ENCODE measurements at regions not wholly inside any gene's neighbourhood (a gene's known extent, or its start where the extent isn't known, plus 50 kb on each side); places are given as distances from the start of the nearest gene placed in this dataset.

DNA sequence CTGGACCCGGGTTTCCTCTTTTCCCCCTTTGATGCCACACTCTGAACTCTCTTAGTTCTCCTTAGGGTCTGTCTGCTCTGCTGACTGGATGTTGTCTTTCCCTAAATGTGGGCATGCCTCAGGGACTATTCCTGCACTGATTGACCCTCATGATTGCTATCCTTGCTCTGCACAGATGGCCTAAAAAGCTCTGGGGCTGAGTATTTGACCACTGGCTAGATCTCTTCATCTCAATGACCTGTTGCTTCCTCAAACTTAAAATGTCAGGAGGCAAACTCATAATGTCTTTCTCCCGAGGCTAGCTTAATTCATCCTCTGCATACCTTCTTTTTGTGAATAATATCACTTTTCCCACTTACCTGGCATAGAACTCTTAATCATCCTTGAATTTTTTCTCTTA is 157.4 kb downstream of the GATB start:
- no peak overlapping the region for H3K9ac ChIP-seq (ENCODE audit: low read length)
- H4K20me1 ChIP-seq (ENCODE audit: insufficient read depth), result no peaks in the 10 kb centered on the region
- TF ChIP-seq EGR1 (IDR thresholded peaks at IDR 0.05; ENCODE audit: low read depth) (no peak), MAX (IDR thresholded peaks at IDR 0.05) (no peak), EZH2phosphoT487 (IDR thresholded peaks at IDR 0.05; ENCODE audit: borderline replicate concordance) (no peak), SIN3A (IDR thresholded peaks at IDR 0.05; ENCODE audit: low read depth) (no peak), ZNF274 (IDR thresholded peaks at IDR 0.05; ENCODE audit: low read depth, low read length) (no peak)
- H3K4me2 ChIP-seq (ENCODE audit: low read length), result no peak overlapping the region
- H3K79me2 ChIP-seq (ENCODE audit: insufficient read depth, low read length), result no peaks in the 10 kb centered on the region
- BruUV-seq (replicated peaks), result no TSS peak
- H3K27ac ChIP-seq (ENCODE audit: low read depth, low read length), result no peak overlapping the region
- intact Hi-C loops (cut with micrococcal nuclease), result loop anchor here (5.0 kb wide), 1 partner anchor 71 kb away; no protein-coding TSS in a partner anchor
- CTCF ChIA-PET, result interaction anchor here (0.9 to 1.6 kb wide), 5 partner anchors 66 to 486 kb away, joined by 3 to 16 read pairs (median 3); no protein-coding TSS in a partner anchor
- H3K9me2 ChIP-seq (ENCODE audit: insufficient read depth), result no peaks in the 10 kb centered on the region
- H3K4me3 ChIP-seq (replicated peaks in 1 of 2; ENCODE audit: low read depth in 1 of 2, low read length in 2 of 2), result no peak overlapping the region
- H3K36me3 ChIP-seq (ENCODE audit: control insufficient read depth in 1 of 2, insufficient read depth in 2 of 2, low read length in 2 of 2), result no peaks in the 10 kb centered on the region
- ATAC-seq, result no peak
- RAD21 ChIA-PET (ENCODE audit: low non-redundant PET in 1 of 2, low total read pairs in 2 of 2, uncharacterized antibody in 2 of 2, unreplicated experiment in 2 of 2), result no interaction called here
- H3K27me3 ChIP-seq (ENCODE audit: insufficient read depth, low read length), result no peaks in the 10 kb centered on the region
- POLR2A ChIA-PET, result no interaction called here
- no peaks in the 10 kb centered on the region for H3K9me3 ChIP-seq (ENCODE audit: control insufficient read depth in 1 of 2, insufficient read depth in 1 of 2, low read depth in 1 of 2, low read length in 2 of 2)
- H3K4me1 ChIP-seq (ENCODE audit: control insufficient read depth in 1 of 2, insufficient read depth in 2 of 2, low read length in 2 of 2), result peaks cover 0 to 3% of the 10 kb centered on the region in 2 experiments; a peak in 1 of 4 replicates
- DNase-seq (ENCODE audit: low read depth, low spot score), result no peak
- no peak overlapping the region for H2AFZ ChIP-seq (ENCODE audit: low read depth, low read length, poor library complexity, severe bottlenecking)

DNA sequence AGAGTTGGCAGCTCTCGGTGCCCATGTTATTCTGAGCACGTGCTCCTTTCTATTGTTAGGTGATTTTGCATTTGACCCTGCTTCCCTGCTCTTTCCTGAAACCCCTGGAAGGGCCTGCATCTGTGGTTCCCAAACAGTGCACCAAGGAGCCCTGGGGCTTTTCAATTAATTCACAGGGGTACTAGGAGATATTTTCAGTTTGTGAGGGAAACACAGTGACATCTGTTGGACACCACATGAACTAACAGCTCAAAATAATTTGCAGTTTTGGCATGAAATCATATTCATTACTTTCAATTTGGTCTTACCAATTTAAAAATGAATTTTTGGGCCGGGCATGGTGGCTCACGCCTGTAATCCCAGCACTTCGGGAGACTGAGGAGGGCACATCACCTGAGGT is 156.6 kb downstream of the GATB start:
- ATAC-seq (peak; percentile 70), DNase-seq (ENCODE audit: low read depth, low spot score) (no peak)
- H3K9ac ChIP-seq (ENCODE audit: low read length), result no peak overlapping the region
- TF ChIP-seq, protein P1, sequence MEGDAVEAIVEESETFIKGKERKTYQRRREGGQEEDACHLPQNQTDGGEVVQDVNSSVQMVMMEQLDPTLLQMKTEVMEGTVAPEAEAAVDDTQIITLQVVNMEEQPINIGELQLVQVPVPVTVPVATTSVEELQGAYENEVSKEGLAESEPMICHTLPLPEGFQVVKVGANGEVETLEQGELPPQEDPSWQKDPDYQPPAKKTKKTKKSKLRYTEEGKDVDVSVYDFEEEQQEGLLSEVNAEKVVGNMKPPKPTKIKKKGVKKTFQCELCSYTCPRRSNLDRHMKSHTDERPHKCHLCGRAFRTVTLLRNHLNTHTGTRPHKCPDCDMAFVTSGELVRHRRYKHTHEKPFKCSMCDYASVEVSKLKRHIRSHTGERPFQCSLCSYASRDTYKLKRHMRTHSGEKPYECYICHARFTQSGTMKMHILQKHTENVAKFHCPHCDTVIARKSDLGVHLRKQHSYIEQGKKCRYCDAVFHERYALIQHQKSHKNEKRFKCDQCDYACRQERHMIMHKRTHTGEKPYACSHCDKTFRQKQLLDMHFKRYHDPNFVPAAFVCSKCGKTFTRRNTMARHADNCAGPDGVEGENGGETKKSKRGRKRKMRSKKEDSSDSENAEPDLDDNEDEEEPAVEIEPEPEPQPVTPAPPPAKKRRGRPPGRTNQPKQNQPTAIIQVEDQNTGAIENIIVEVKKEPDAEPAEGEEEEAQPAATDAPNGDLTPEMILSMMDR (IDR thresholded peaks at IDR 0.05 in 2 of 3, conservative IDR thresholded peaks at IDR 0.05 in 1 of 3; ENCODE audit: borderline replicate concordance in 1 of 3, insufficient read depth in 1 of 3, low read depth in 2 of 3, low read length in 2 of 3), result peak; percentile 40 to 62 (median 45); a peak in 4 of 6 replicates
- TF ChIP-seq MAX (IDR thresholded peaks at IDR 0.05) (no peak), RAD21 (IDR thresholded peaks at IDR 0.05; ENCODE audit: low read depth) (peak; percentile 57; the same call in 1 of the 2 replicates)
- no peak overlapping the region for H3K4me2 ChIP-seq (ENCODE audit: low read length)
- H2AFZ ChIP-seq (ENCODE audit: low read depth, low read length, poor library complexity, severe bottlenecking), result no peak overlapping the region
- H3K4me1 ChIP-seq (ENCODE audit: control insufficient read depth in 1 of 2, insufficient read depth in 2 of 2, low read length in 2 of 2), result peaks cover 0 to 3% of the 10 kb centered on the region in 2 experiments; a peak in 1 of 4 replicates
- no peak overlapping the region for H3K27ac ChIP-seq (ENCODE audit: low read depth, low read length)
- CTCF ChIA-PET, result interaction anchor here (0.6 to 1.6 kb wide), 16 partner anchors 8 to 487 kb away, joined by 3 to 16 read pairs (median 3); partner anchors contain the start of gene PRSS48
- intact Hi-C loops (cut with micrococcal nuclease), result loop anchor here (1.0 to 5.0 kb wide), 5 partner anchors 72 to 487 kb away; partner anchors contain the start of gene PRSS48
- H3K79me2 ChIP-seq (ENCODE audit: insufficient read depth, low read length), result no peaks in the 10 kb centered on the region
- H3K36me3 ChIP-seq (ENCODE audit: control insufficient read depth in 1 of 2, insufficient read depth in 2 of 2, low read length in 2 of 2), result no peaks in the 10 kb centered on the region
- RAD21 ChIA-PET (ENCODE audit: low non-redundant PET in 1 of 2, low total read pairs in 2 of 2, uncharacterized antibody in 2 of 2, unreplicated experiment in 2 of 2), result interaction anchor here (0.9 to 1.0 kb wide), 2 partner anchors 73 to 115 kb away, joined by 3 to 6 read pairs; no protein-coding TSS in a partner anchor
- BruUV-seq (replicated peaks), result no TSS peak
- no peaks in the 10 kb centered on the region for H3K9me3 ChIP-seq (ENCODE audit: control insufficient read depth in 1 of 2, insufficient read depth in 1 of 2, low read depth in 1 of 2, low read length in 2 of 2)
- H3K9me2 ChIP-seq (ENCODE audit: insufficient read depth), result no peaks in the 10 kb centered on the region
- POLR2A ChIA-PET, result no interaction called here
- no peak overlapping the region for H3K4me3 ChIP-seq (replicated peaks in 1 of 2; ENCODE audit: low read depth in 1 of 2, low read length in 2 of 2)
- no peaks in the 10 kb centered on the region for H3K27me3 ChIP-seq (ENCODE audit: insufficient read depth, low read length)
- no peaks in the 10 kb centered on the region for H4K20me1 ChIP-seq (ENCODE audit: insufficient read depth)
